IPS-11a (cell line): ENCODE measurements at regions not wholly inside any gene's neighbourhood (a gene's known extent, or its start where the extent isn't known, plus 50 kb on each side); places are given as distances from the start of the nearest gene placed in this dataset.

ENCODE experiments used
- H3K4me3 ChIP-seq: one replicate; pipeline ENCODE4 v1.5.1; 2013; ENCODE audit warnings: low read depth, low read length, control low read depth

DNA sequence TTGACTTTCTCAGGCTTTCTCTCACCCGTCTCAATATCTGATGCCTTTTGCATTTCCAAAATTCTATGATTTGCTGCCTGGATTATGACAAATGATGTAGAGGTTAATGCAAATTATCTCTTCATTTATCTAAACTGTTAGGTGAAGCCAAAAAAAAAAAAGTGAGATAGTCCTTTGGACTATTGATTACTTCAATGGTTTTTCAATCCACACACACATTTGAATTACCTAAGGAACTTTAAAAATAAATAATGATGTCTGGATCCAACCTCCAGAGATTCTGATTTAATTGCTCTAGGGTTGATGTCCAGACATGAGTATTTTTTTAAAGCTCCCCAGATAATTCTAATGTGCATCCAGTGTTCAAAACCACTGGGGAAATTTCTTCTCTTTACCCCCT is 379.4 kb downstream of the SPATA31D1 start:
- no peak overlapping the region for H3K4me3 ChIP-seq

DNA sequence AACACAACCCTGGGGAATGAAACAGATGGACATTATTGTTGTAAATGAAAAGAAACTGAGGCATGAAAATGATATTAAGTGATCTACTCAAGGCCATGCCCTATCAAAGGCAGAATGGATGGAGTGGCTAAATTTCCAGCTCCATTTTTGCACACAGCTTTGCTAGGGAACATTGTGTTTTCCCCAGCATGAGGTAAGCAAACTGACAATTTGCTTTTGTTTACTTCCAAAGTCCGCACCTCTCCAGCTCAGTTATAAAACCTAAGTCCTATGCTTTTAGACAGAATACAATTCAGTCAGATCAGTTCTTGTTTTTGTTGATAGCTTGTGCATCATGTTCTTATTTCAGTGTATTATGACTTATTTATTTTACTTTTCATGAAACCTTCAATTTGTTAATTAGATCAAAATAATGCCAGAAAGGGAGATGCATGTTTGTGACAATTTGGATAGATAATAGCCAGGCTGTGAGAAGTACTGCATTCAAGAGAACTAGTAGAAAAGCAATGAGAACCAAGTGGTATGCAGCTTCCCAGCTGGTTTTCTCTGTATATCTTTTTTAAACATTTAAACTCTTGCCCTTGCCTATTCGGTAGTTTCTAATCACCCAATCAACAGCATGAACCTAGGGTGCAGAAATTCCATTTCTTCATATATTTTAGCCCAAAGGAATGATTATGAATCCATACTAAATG is 380.8 kb downstream of the SPATA31D1 start:
- no peak overlapping the region for H3K4me3 ChIP-seq

DNA sequence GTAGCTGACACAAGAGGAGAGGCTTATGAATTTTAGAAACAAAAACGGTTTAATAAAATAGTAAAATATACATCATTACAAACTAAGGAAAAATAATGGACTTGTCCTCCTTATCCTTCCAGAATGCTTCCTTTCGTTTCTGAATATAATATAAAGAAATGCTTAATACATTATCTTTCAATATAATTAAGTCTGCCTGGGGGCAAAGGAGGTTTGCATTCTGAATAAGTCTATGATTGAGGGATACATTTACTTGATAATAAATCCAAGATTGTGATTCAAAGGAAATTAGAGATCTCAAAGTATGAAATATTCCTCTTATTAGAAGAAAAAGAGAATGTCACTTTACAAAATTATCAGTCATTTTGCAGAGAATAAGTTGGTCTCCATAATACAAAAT is 386.5 kb downstream of the SPATA31D1 start:
- H3K4me3 ChIP-seq = no peak overlapping the region

DNA sequence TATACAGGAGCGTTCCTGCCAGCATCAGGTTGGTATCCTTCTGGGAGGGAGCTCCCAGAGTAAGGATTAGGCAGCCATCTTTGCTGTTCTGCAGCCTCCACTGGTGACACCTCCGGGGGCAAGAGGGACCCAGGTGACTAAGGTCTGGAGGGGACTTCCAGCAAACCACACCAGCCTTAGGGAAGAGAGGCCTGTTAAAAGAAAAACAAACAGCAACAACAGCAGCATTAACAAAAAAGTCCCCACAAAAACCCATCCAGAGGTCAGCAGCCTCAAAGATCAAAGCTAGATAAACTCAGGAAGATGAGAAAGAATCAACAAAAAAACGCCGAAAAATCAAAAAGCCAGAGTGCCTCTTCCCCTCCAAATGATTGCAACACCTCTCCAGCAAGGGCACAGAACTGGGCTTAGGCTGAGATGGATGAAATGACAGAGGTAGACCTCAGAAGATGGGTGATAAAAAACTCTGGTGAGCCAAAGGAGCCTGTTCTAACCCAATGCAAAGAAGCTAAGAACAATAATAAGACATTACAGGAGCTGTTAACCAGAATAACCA is 388.2 kb downstream of the SPATA31D1 start:
- no peak overlapping the region for H3K4me3 ChIP-seq

DNA sequence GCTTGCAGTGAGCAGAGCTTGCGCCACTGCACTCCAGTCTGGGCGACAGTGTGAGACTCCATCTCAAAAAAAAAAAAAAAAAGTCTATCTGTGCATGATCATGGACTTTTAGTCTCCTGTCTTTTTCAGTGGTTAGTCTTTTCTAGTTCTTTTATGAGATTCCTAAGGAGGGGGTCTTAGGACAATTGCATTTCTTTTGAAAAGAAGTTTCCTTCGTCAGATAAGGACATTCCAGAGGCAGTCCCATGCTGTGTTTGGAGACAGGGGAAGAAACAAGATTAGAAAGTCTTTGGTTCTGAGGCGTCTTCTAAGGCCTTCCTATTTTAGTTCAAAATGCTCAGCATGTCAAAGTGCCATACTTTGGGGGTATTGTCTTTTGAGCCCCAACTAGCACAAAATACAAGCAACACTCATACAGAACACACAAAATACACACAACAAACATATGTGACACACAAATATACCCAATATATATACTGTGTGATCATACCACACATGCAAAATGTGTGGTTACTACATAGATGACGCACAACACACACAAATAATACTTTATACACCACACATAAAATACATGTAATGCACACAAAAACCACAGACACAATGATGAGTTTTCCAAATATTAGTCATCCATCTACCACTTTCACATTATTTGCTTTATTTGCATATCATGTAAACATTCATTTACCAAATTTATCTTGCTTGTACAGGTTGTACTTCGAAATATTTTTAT is 394.5 kb downstream of the SPATA31D1 start:
- no peak overlapping the region for H3K4me3 ChIP-seq

DNA sequence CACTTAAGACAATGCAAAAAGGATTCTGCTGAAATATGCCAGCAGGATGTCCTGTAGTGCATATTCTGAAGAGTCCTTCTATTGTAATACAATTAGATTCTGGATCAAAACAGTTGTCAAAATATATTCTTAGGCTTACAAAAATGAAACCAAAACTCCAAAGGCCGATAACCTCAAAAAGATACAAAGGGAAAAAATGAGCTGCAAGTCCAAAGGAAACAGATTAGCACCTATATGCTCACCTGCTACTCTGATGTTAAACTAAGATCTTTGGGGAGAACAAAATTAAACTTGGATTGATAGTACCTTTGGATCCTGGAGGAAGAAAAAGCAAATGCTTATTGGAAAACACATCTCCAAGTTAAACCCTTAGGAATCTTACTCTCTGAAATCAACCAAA is 397.1 kb downstream of the SPATA31D1 start:
- H3K4me3 ChIP-seq = no peak overlapping the region

DNA sequence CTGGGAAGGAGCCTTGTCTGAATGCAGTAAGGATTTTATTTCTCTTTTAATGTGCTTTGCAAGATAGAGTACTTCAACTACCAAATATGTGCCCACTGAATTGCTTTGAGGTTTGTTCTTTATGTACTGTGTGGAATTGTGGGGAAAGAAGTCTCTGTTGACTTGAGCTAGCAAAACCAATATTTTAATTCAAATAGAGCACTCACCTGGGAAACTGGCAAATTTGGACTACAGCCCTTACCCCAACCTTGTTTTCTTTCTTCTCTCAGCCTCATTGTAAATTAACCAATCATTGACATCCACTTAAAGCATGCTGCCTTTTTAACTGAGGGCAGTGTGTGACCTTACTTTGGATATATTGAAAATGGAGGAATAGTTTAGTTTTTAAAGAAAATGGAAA is 409.0 kb downstream of the SPATA31D1 start:
- no peak overlapping the region for H3K4me3 ChIP-seq

DNA sequence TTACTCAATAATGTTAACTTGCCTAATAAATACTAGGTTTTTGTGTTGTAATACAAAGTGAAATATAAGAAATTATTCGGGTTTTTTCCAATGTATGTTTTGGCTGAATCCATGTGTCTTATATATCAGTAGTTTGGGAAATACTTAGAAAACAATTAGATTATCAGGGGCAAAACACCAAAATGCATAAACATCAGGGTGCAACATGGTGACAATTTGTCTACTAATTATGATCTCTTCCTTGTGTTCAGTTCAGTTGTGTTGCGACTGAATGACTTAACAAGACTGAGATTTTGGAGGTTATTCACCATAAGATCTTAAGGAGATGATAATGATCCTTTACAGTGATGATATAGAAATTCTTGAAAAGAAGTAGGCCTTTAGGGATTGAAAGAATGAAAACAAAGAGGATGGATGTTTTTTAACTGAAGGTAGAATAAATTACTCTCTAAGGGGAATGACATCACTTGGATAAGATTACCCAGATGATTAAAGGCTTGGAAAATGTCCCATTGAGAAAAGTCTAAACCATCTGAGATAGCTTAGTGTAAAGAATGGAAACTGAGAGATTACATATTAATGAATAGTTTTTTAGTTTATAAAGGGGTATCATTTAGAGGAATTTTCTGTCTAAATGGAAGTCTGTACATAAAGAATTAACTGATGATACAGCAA is 415.8 kb downstream of the SPATA31D1 start:
- no peak overlapping the region for H3K4me3 ChIP-seq

DNA sequence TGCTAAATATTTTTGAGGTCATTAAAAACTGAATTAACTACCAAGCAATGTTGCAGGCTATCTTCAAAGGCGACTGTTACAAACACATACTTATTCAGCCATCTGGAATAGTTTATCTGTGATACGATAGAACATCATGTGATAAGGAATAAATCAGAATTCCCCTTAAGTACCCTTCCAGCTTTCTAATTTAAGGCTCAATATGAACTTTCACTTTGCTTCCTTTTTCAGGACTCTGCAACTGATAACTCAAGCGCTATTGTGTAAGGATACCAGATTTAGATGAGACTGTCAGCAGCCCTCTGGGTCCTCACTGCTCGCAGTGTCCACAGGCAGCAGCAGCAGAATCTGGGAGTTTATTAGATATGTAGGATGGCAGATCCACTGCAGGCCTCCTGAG is 416.3 kb downstream of the SPATA31D1 start:
- no peak overlapping the region for H3K4me3 ChIP-seq

DNA sequence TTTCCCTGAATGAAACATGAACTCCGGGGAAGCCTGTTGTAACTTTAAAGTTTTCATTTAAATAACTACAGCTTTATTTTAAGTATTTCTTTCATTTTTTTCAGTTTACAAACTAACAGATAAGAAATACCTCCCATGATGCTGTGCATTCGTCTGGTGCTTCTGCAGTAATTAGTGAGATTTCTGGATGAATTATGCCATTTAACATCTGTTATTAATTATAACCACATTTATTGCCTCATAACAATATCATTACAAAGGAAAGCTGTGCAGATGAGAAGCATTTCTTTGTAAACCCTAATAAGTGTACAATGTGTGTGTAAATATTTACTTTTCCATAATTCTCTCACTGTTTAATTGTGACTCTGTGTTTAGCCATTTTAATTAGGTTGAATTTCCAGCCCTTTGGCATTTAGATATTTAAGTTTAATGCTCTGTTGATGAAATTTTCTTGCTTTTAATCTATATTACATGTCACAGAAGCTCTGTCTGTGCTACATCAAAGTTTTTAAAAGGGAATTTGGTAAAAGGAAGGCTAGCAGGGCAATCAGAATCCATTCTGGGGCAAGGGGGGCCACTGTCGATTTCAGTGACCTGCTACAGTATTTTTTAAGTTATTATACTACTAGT is 418.0 kb downstream of the SPATA31D1 start:
- no peak overlapping the region for H3K4me3 ChIP-seq

DNA sequence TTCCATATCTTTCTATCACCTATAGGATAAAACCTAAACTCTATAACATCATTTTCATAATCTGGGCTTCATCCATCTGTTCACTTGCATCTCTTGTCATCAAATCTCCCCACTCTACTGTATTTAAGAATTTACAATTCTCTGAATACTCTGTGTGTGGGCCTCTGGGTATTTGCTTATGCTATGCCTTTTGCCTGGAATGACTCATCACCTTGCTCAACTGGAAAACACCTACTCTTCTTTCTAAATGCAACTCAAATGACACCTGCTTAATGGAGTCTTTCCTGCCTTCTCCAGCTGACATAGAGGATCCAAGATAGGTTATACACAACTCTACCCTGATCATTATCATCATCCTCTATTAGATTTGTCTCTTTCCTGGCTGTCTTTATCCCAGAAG is 421.7 kb downstream of the SPATA31D1 start:
- H3K4me3 ChIP-seq = no peak overlapping the region

DNA sequence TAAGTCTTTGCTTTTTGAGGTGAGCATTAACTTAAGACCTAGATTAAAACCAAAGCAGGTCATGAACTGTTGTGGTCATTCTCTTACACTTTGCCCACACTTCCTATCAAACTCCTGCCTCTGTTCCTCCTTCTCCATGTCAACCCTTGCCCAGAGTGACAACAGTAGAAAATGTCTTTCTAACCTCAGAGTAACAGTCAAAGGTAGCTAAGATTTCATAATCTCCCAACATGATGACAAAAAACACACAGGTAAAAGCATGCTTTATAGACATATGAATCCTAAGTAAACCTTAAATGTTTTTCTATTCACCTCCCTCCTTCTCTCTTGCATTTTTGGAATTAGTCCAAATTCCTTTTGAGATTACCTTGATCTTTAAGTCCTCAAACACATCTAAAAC is 422.3 kb downstream of the SPATA31D1 start:
- no peak overlapping the region for H3K4me3 ChIP-seq

DNA sequence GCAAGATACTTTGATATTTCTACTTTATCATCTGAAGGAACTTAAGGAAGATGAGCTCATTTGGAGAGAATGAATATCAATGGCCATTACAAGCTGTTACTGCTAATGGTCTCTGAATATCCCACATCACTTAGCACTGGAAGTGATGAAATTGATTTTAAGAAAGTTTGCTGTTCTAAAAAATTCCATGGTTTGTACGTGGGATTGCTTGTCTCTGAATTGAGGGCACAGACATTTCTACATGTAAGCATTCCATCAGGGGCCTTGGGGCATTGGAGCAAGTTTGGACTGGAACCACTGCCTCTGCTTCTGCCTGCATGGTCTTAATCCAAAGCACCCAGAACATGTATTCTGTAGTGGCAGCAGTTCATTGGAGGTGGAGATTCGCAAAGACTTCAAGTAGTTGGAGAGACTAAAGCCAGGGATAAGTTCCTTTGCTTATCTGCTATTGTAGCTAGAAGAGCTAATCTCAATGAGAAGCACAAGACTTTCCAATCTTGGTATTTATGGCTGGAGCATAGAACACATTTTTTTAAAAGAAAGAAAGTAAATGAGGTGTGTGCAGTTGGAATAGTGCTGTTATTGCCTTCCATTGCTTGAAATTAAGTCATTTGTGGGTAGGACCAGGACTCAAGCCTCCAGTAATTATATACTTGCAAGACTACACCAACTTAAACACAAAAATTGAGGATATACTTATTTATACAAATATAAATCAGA is 424.2 kb downstream of the SPATA31D1 start:
- H3K4me3 ChIP-seq = no peak overlapping the region

DNA sequence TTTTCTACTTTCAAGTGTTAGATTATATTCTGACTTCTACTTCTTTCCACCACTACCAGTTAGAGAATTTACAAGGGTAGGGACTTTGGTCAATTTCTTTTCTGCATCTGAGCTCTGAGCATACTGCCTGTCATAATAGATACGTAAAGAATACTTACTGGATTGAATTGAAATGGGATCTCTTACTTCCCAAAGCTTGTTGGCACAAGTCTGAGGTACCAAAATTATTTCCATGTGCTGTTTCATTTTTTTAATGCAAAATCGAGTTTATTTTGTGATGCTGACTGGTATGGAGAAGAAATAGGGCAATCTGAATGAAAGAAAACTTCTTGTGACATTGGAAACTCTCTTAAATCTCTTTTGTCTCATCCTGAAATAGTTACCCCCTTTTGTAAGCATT is 428.9 kb downstream of the SPATA31D1 start:
- no peak overlapping the region for H3K4me3 ChIP-seq

DNA sequence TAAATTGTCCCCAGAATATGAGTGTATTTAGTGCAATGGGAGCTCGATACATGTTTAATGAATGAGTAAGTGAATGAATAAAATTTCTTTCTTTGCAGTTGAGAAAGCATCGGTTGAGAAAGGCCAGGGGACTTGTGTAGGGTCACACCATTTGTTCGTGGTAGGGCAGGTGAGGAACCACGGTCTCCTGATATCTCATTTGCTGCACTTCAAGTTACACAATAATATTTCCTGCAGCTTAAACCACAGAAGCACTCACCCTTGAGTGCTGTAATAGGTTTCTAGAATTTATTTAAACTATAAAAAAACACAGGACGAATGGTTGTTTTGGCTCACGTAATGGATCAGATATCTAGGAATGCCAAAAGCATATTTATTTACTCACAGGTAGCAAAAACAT is 429.8 kb downstream of the SPATA31D1 start:
- no peak overlapping the region for H3K4me3 ChIP-seq

DNA sequence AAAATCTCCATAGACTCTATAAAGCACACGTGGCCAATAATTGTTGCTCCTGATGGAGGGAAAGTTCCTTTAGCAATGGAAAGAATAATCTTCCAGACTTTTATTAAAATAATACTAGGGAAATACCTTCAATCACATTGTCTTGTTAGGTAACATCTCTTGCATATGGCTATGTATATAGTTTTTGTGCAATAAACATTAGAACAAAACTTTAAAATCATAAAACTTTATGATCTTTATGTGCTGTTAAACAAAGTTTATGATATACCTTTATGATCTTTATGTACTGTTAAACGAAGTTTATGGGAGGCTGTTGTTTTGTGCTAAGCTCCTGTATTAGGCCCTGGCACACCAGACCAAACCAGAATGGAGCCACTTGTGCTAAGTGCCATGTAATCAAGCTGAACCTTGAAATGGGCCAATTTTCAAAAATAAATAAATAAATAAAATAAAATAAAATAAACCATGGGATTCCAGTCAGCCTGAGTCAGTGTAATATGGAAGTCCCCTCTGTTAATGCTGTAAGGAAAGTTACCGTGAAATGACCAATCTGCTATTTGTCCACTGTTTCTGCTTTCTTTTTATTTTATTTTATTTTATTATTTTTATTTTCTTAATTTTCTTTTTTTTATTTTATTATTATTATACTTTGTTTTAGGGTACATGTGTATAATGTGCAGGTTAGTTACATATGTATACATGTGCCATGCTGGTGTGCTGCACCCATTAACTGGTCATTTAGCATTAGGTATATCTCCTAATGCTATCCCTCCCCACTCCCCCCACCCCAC is 431.3 kb downstream of the SPATA31D1 start:
- no peak overlapping the region for H3K4me3 ChIP-seq

DNA sequence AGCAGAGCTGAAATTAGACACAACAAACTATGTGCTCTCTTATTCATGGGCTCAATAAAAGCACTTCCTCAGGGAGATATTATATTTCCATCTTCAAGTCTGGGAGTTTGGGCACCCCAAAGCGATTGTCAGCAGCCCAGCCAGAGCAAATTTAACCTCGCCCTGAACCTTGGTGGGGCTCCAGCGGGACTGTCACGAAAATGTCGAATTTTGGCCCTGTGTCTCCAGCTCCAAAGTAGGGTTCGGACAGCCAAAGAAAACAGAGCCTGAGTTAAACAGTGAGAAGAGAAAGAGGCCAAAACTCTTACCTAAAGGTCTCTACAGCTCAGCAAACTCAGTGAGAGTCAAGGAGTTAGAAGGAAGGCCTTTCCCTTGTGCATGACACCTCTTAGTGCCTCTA is 432.9 kb downstream of the SPATA31D1 start:
- no peak overlapping the region for H3K4me3 ChIP-seq

DNA sequence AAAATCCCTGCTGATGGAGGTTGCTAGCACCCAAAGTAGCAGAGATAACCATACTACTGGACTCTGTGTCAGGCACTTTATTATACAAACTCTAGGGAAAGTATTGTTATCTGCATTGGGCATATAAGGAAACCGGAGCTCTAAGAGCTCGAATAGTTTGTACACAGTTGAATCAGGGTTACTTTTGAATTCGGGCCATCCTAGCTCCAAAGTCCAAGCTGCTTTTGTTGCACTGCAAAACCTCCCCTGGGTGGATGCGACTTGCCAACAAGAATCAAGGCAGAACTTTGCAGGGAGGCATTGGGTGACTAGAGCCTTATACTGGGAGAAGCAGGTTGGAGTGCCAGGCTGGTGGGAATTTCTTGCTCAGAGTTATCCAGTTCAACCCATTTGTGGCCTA is 435.1 kb downstream of the SPATA31D1 start:
- no peak overlapping the region for H3K4me3 ChIP-seq

DNA sequence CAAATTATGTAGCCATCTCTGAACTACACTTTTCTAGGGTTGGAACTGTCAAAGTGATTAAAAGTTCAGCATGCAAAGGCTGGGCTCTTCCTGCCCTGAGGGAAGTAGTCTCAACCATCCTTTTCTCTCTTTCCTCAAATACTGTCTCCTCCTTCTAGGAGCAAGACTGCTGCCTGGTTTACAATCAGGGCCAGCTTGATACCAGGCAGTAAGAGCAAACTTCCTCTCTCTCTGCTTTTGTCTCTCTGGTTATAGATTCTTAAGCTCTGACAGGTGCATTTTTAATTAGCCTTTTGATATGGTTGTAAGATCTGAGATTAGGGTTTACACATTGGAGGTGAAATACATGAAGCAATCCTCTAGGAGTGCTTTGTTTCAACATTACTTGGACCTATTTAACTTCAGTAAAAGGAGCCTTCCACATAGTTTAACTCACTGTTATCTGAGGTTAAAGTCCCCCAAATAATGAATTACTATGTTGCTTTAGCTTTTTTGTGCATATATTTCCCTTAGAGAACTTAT is 436.1 kb downstream of the SPATA31D1 start:
- H3K4me3 ChIP-seq = no peak overlapping the region

DNA sequence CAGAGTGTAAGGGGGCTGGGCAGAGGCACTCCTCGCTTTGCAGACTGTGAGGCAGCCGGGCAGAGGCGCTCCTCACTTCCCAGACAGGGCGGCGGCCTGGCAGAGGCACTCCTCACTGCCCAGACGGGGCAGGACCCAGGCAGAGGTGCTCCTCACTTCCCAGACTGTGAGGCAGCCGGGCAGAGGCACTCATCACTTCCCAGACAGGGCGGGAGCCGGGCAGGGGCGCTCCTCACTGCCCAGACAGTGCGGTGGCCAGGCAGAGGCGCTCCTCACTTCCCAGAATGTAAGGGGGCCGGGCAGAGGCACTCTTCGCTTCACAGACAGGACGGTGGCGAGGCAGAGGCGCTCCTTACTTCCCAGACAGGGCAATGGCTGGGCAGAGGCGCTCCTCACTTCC is 442.5 kb downstream of the SPATA31D1 start:
- H3K4me3 ChIP-seq = no peak overlapping the region
